Adrenal gland (tissue), 5 donors: ENCODE measurements at regions not wholly inside any gene's neighbourhood (a gene's known extent, or its start where the extent isn't known, plus 50 kb on each side); places are given as distances from the start of the nearest gene placed in this dataset.

Experiments used
- POLR2A ChIP-seq, 2 donors: fragments of 450-650 bp; IDR thresholded peaks; one replicate each; pipeline ENCODE4 v1.6.1; 2017; ENCODE audit warnings: antibody characterized with exemption in 2 of 2, mild to moderate bottlenecking in 2 of 2, moderate library complexity in 1 of 2
- TF ChIP-seq, protein P1 (sequence below), 6 experiments: fragments of 450-650 bp in 4 of 6; fragments of 200-600 bp in 2 of 6; sonication (generic) in 1 of 6; IDR thresholded peaks; 1 replicate in 5 of 6; 2 replicates in 1 of 6; pipeline versions ENCODE4 v1.5.1 to v1.8.0; 2016 to 2021; ENCODE audit warnings: antibody characterized with exemption in 6 of 6, mild to moderate bottlenecking in 2 of 6, moderate library complexity in 1 of 6
- donor health status: DM: no; HTN: no; CAD: no.

DNA sequence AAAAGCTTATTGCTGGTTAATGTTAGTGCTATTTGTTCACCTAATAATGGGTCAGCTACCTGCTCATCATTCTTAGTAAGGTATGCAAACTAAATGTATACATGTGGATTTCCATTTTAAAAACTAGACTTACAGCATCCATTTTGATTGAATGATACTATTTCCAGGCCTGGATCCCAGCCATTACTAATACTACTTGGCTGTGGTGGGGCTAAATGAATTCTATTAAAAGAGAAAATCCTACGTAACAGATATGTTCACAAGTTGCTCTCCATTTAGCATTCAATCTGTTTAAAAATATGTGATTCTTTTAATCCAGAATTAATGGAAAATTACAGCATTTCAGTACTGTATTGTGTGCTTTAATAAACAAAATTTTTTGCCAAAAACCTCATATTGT, 169.4 kb upstream of the MIR17HG start:
- TF ChIP-seq, protein P1, sequence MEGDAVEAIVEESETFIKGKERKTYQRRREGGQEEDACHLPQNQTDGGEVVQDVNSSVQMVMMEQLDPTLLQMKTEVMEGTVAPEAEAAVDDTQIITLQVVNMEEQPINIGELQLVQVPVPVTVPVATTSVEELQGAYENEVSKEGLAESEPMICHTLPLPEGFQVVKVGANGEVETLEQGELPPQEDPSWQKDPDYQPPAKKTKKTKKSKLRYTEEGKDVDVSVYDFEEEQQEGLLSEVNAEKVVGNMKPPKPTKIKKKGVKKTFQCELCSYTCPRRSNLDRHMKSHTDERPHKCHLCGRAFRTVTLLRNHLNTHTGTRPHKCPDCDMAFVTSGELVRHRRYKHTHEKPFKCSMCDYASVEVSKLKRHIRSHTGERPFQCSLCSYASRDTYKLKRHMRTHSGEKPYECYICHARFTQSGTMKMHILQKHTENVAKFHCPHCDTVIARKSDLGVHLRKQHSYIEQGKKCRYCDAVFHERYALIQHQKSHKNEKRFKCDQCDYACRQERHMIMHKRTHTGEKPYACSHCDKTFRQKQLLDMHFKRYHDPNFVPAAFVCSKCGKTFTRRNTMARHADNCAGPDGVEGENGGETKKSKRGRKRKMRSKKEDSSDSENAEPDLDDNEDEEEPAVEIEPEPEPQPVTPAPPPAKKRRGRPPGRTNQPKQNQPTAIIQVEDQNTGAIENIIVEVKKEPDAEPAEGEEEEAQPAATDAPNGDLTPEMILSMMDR (IDR thresholded peaks at IDR 0.05), result no peak
- no peak for TF ChIP-seq POLR2A (IDR thresholded peaks at IDR 0.05)
